IPS-20b (cell line): ENCODE measurements at regions not wholly inside any gene's neighbourhood (a gene's known extent, or its start where the extent isn't known, plus 50 kb on each side); places are given as distances from the start of the nearest gene placed in this dataset.
"Not testable (repeated sequence)": the region's sequence is repeated elsewhere in the genome, so short reads cannot be mapped to it uniquely, and the experiment has no call there.

Source experiments
- H3K27ac ChIP-seq: one replicate; pipeline ENCODE4 v1.5.1; 2013; ENCODE audit warnings: low read length
- H3K27me3 ChIP-seq: 2 replicates; pipeline ENCODE4 v1.6.1; 2013; ENCODE audit warnings: mild to moderate bottlenecking, low read length, inconsistent platforms; ENCODE audit not compliant: insufficient read depth
- H3K36me3 ChIP-seq: 2 replicates; pipeline ENCODE4 v1.6.1; 2013; ENCODE audit warnings: low read depth, mild to moderate bottlenecking, inconsistent platforms, low read length, moderate library complexity; ENCODE audit not compliant: insufficient read depth
- H3K4me1 ChIP-seq: 2 replicates; pipeline ENCODE4 v1.6.1; 2013; ENCODE audit warnings: mild to moderate bottlenecking, control low read depth, inconsistent platforms, low read length, moderate library complexity; ENCODE audit not compliant: insufficient read depth
- H3K4me3 ChIP-seq: 2 replicates; pipeline ENCODE4 v1.5.1; 2013; ENCODE audit warnings: mild to moderate bottlenecking, low read length, inconsistent platforms
- H3K9ac ChIP-seq: 2 replicates; pipeline ENCODE4 v1.6.1; 2013; ENCODE audit warnings: low read depth, mild to moderate bottlenecking, inconsistent platforms, low read length, moderate library complexity
- H3K9me3 ChIP-seq: 2 replicates; pipeline ENCODE4 v1.6.1; 2013; ENCODE audit warnings: mild to moderate bottlenecking, low read depth, low read length, inconsistent platforms; ENCODE audit not compliant: insufficient read depth

DNA sequence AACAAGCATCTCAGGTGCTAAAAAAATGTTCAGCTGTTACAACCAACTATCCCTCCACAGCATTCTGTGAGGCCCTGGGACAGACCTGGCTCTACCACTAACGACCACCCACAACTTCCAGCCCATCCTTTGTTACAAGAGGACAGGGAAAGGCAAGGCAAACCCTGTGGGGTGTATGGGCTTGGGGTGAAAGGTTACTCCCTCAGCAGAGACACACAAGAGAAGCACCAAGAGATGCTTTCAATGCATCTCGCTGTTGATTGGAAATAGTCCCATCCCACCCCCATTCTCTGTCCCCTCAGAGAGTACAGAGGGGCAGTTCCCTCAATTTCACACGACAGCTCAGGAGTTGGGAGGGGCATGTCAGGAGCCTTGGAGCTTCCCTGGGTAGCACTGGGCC is 234.1 kb downstream of the CAAP1 start:
- Histone ChIP-seq H3K4me1 (no peaks in the 10 kb centered on the region), H3K9me3 (no peaks in the 10 kb centered on the region; the same call in 1 of the 2 replicates), H3K4me3 (no peak overlapping the region), H3K9ac (no peak overlapping the region), H3K36me3 (no peaks in the 10 kb centered on the region), H3K27me3 (no peaks in the 10 kb centered on the region), H3K27ac (no peak overlapping the region)

DNA sequence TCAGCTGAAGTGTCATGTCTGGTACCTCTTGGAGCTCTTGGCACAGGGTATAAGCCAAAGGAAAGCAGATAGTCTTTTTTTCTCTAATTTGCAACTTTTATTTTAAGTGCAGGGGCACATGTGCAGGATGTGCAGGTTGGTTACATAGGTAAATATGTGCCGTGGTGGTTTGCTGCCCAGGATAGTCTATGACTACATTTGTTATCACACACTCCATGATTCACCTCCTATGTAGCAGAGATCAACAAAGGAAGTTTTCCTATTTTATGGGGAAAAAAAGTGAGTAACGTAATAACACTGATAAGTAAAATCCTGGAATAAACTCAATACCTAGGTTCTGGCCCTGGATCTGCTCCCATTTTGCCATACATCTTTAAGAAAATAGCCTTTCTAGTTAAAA is 234.6 kb downstream of the CAAP1 start:
- Histone ChIP-seq H3K27me3 (no peaks in the 10 kb centered on the region), H3K9me3 (no peaks in the 10 kb centered on the region; the same call in 1 of the 2 replicates), H3K9ac (no peak overlapping the region), H3K4me1 (no peaks in the 10 kb centered on the region), H3K4me3 (no peak overlapping the region), H3K36me3 (no peaks in the 10 kb centered on the region), H3K27ac (no peak overlapping the region)

DNA sequence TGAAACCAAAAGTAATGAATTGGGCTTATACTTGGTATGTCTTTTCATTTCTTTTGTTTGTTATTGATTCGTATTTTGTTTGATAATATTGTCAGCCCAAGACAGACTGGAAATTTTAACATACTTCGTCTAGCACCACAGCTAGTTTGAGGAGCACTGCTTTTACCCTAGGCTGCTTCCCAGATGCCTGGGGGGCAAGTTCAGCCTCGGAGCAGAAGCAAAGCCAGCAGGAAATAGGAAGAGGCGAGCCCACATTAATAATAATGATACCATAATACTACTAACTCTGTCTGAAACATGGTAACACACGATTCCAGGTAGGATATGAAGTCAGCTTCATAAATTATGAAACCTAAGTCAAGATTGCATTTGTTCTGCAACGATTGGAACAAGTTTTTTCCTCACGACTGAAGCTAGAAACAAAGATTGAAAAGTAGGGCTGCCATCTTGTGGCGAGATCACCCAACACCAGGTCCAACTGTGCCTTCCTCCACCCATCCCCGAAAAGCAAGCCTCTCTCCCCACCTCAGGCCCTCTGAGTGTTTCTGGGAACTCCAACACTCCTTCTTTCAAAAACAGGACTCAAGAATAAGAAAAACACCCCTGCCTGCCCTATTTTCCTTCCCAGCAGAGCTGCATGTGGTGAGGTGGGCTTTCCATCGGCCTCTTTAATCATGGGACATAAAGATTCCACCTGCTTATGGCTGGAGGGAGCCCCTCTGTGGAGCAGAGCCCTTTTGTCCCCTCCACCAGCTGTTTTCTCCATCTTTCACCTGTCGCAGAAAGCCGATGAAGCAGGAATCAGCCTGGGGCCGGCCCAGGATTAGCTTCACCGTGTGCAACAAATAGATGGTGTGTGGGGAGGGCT is 236.4 kb downstream of the CAAP1 start:
- Histone ChIP-seq H3K4me1 (no peaks in the 10 kb centered on the region), H3K36me3 (no peaks in the 10 kb centered on the region), H3K9me3 (no peaks in the 10 kb centered on the region), H3K4me3 (no peak overlapping the region), H3K27me3 (no peaks in the 10 kb centered on the region), H3K9ac (no peak overlapping the region), H3K27ac (no peak overlapping the region)

DNA sequence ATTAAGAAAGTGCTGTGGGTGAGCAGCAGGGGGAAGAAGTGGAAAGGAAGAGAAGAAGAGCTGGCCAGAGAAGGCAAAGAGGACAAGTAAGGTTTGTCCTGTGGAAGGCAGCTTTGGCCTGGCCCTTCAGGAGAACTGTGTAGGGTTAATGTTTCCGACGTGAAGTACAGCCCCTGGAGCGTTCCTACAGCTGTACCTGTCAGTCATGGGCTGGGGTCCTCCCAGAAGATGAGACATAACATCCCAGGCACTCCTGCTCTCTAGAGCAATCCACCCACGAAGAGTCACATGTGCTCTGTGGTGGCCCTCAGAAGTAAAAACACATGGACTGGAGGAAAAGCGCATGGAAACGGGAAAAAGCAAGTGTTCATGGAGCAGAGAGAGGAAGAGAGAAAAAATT is 237.4 kb downstream of the CAAP1 start:
- Histone ChIP-seq H3K9me3 (no peaks in the 10 kb centered on the region), H3K4me1 (no peaks in the 10 kb centered on the region), H3K27ac (no peak overlapping the region), H3K9ac (no peak overlapping the region), H3K4me3 (no peak overlapping the region), H3K27me3 (no peaks in the 10 kb centered on the region), H3K36me3 (no peaks in the 10 kb centered on the region)

DNA sequence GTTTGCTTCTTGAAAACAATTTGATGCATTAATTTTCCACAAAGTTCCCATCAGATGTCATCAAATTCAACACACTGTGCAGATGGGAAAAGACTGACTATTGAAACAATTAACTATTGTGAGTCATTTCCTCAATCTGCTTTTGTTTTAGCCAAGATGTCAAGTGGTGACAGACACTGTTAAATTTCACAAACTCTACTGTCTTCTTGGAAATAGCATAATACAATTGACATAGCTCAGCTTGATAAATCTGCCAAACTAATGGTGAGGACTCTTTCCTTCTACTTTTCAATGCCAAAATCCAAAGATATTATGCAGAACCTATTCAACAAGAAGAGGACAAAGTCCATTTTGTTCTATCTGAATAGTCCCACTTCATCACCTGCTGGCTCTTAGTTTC is 242.3 kb downstream of the CAAP1 start:
- no peaks in the 10 kb centered on the region for H3K9me3 ChIP-seq
- no peaks in the 10 kb centered on the region for H3K27me3 ChIP-seq
- no peaks in the 10 kb centered on the region for H3K4me1 ChIP-seq
- H3K9ac ChIP-seq = no peak overlapping the region
- no peak overlapping the region for H3K27ac ChIP-seq
- no peak overlapping the region for H3K4me3 ChIP-seq
- no peaks in the 10 kb centered on the region for H3K36me3 ChIP-seq

DNA sequence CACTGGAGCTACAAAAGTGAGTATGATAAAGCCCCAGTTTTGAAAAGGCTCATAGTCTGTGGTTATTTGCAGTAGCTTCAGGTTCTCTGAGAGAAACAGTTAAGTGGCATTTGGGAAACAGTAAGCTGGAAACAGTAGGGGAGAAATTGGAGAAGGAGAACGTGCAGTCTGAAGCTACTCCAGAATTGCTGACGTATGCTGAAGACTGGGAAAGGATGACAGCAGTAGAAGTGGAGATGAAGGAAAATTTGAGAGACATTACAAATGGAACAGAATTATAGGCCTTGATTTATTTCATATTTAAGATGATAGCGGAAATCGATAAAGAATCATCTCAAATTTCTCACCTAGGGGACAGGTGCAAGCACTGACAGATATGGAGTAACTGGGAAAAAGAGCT is 248.8 kb downstream of the CAAP1 start:
- Histone ChIP-seq H3K9me3 (no peaks in the 10 kb centered on the region), H3K27ac (no peak overlapping the region), H3K9ac (no peak overlapping the region), H3K4me3 (no peak overlapping the region), H3K27me3 (peaks cover 5% of the 10 kb centered on the region; the same call in 1 of the 2 replicates), H3K36me3 (no peaks in the 10 kb centered on the region), H3K4me1 (peaks cover 9% of the 10 kb centered on the region)

DNA sequence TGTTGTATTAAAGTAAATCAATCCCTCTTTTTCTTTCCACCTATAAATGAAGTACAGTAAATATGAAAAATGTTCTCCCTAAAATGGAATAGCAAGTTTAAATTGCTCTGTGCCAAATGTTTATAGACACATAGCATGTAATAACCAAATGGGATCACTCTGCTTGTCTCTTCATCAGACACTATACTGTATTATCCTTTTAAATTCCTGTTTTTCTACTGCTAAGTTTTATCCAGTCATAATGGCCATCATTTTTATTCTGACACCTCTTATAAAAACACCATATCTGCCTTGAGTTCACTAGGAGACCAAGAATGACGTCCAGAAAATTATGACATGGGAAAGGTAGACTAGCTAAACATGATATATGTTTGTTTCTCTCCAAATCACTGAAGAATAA is 252.8 kb downstream of the CAAP1 start:
- H3K36me3 ChIP-seq = no peaks in the 10 kb centered on the region
- peaks cover 23% of the 10 kb centered on the region for H3K4me1 ChIP-seq
- H3K9me3 ChIP-seq = no peaks in the 10 kb centered on the region
- H3K27ac ChIP-seq = no peak overlapping the region
- H3K4me3 ChIP-seq = no peak overlapping the region
- peaks cover 29% of the 10 kb centered on the region for H3K27me3 ChIP-seq
- H3K9ac ChIP-seq = no peak overlapping the region

DNA sequence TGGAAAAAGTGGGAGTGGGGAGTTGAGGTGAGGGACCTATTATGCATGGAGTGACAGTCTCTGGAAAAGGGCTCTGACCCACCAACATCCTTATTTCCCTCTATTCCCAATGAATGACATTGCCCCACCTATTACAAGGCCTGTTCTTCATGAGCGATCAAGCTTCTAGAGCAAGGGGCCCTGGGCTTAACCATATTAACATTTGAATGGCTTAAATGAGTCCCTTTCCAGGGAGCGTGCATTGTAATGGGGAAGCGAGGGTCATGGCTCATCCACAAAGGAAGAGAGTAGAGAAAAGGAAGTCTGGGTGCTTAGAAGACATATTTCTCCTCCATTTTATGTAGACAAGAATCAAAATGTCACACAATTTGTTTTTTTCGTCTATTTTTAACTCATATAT is 255.5 kb downstream of the CAAP1 start:
- peaks cover 29% of the 10 kb centered on the region for H3K27me3 ChIP-seq
- no peaks in the 10 kb centered on the region for H3K36me3 ChIP-seq
- H3K27ac ChIP-seq = no peak overlapping the region
- H3K9ac ChIP-seq = no peak overlapping the region
- H3K9me3 ChIP-seq = no peaks in the 10 kb centered on the region
- peaks cover 20% of the 10 kb centered on the region for H3K4me1 ChIP-seq
- H3K4me3 ChIP-seq = no peak overlapping the region

DNA sequence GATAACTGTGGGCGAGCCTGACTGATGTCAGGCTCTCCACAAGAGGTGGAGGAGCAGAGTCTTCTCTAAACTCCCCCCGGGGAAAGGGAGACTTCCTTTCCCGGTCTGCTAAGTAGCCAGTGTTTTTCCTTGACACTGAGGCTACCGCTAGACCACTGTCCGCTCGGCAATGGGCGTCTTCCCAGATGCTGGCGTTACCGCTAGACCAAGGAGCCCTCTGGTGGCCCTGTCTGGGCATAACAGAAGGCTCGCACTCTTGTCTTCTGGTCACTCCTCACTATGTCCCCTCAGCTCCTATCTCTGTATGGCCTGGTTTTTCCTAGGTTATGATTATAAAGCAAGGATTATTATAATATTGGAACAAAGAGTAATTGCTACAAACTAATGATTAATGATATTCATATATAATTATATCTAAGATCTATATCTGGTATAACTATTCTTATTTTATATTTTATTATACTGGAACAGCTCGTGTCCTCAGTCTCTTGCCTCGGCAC is 278.7 kb downstream of the CAAP1 start:
- H3K27me3 ChIP-seq, H3K9me3 ChIP-seq, H3K36me3 ChIP-seq, H3K4me1 ChIP-seq, H3K27ac ChIP-seq, H3K9ac ChIP-seq, H3K4me3 ChIP-seq: not testable (repeated sequence)

DNA sequence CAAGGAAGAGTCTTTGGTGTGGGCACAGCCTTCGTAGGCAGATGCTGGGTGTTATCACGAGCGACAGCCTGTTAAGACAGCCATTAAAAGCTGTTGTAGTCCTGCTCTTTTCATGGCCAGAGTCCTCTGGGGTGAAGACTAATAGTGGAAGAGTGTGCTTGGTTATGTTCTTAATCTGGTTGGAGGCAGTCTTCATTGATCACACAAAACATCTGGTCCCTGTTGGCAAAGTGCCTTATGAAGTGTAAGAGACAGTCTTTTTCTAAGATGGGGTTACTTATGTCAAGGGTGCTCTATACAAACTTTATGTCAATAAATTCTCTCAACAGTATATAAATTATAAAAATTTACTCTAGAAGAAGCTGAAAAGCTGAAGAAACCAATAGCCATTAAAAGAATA is 280.4 kb downstream of the CAAP1 start:
- Histone ChIP-seq H3K9ac (no peak overlapping the region), H3K27me3 (no peaks in the 10 kb centered on the region), H3K4me3 (no peak overlapping the region), H3K9me3 (no peaks in the 10 kb centered on the region), H3K36me3 (no peaks in the 10 kb centered on the region), H3K4me1 (no peaks in the 10 kb centered on the region), H3K27ac (no peak overlapping the region)

DNA sequence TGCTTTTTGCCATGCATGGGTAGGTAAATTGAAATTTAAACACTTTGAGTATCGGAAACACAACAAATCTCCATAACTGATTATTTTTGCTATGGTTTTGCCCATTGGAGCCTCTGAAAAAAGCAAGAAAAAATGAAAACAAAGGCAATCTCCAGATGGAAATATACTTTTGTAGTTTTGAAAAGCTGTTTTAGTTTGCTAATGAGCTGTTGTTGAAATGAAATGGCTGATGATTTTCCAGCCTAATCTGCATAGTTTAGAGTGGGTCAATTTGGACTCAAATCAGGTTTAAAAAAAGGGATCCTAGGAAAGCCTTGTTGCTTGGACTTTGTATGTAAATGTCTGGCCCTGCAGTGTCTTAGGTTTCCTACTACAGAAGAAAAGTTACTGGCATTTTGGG is 285.8 kb downstream of the CAAP1 start:
- peaks cover 11% of the 10 kb centered on the region; the same call in 1 of the 2 replicates for H3K4me1 ChIP-seq
- H3K27ac ChIP-seq = no peak overlapping the region
- H3K9me3 ChIP-seq = no peaks in the 10 kb centered on the region

DNA sequence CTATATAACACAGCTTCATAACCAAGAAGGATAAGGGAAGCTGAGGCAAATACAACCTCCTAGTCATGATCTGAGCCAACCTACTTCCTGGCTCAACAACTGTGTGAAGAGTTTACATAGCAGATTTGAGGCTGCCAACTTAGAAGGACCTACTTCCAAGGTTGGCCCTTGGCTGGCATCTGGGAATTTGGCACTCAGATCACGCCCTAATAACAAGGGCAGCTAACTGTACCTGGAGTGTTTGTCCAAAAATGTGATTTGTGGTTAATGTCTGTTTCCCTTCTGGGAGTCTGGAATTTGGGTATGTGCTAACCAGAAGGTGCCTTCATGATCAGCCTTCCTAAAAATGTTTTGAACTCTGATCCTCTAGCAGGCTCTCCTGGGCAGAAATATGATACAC is 287.2 kb downstream of the CAAP1 start:
- H3K4me1 ChIP-seq = peaks cover 11% of the 10 kb centered on the region; the same call in 1 of the 2 replicates
- no peak overlapping the region for H3K9ac ChIP-seq
- H3K27me3 ChIP-seq = no peaks in the 10 kb centered on the region
- no peaks in the 10 kb centered on the region for H3K9me3 ChIP-seq
- no peak overlapping the region for H3K4me3 ChIP-seq
- no peak overlapping the region for H3K27ac ChIP-seq
- no peaks in the 10 kb centered on the region for H3K36me3 ChIP-seq

More for the DNA sequence above, 285.8 kb downstream of the CAAP1 start:
- no peaks in the 10 kb centered on the region for H3K27me3 ChIP-seq
- H3K4me3 ChIP-seq = no peak overlapping the region
- no peaks in the 10 kb centered on the region for H3K36me3 ChIP-seq
- no peak overlapping the region for H3K9ac ChIP-seq
